GM12873 (cell line): ENCODE measurements at regions not wholly inside any gene's neighbourhood (a gene's known extent, or its start where the extent isn't known, plus 50 kb on each side); places are given as distances from the start of the nearest gene placed in this dataset.

Experiments used
- CTCF ChIP-seq: IDR thresholded peaks from 2 replicates; pipeline ENCODE4 v1.5.1; 2012; ENCODE audit warnings: low read depth, mild to moderate bottlenecking, moderate library complexity, low read length, control low read depth; ENCODE audit not compliant: insufficient read depth; ENCODE audit errors: missing control alignments

GRCh38 chr18:73520229-73520628, 627.4 kb downstream of the FBXO15 start:
- no peak for TF ChIP-seq CTCF

GRCh38 chr18:73514449-73514848, 633.2 kb downstream of the FBXO15 start:
- TF ChIP-seq CTCF, result no peak

- TF ChIP-seq CTCF, result no peak
Measured at GRCh38 chr18:73511771-73512503, 635.7 kb downstream of the FBXO15 start.

GRCh38 chr18:73509460-73509859, 638.2 kb downstream of the FBXO15 start:
- TF ChIP-seq CTCF, result no peak

GRCh38 chr18:73503326-73503725, 635.5 kb upstream of the NETO1 start:
- TF ChIP-seq CTCF, result no peak

- TF ChIP-seq CTCF, result no peak
Measured at GRCh38 chr18:73487966-73488365, 620.2 kb upstream of the NETO1 start.

GRCh38 chr18:73485166-73485565, 617.4 kb upstream of the NETO1 start:
- no peak for TF ChIP-seq CTCF
